PC-9 (cell line): ENCODE measurements at regions not wholly inside any gene's neighbourhood (a gene's known extent, or its start where the extent isn't known, plus 50 kb on each side); places are given as distances from the start of the nearest gene placed in this dataset.

Source experiments
- EZH2 ChIP-seq: fragments of 200-600 bp; sonication (generic); IDR thresholded peaks from 2 replicates; pipeline ENCODE4 v1.8.0; 2017; ENCODE audit warnings: antibody characterized with exemption, low read depth
- TF ChIP-seq, protein P1 (sequence below): fragments of 200-600 bp; sonication (generic); conservative IDR thresholded peaks from 2 replicates; pipeline ENCODE4 v1.6.1; 2017; ENCODE audit warnings: mixed run types, antibody characterized with exemption, mild to moderate bottlenecking, moderate library complexity

DNA sequence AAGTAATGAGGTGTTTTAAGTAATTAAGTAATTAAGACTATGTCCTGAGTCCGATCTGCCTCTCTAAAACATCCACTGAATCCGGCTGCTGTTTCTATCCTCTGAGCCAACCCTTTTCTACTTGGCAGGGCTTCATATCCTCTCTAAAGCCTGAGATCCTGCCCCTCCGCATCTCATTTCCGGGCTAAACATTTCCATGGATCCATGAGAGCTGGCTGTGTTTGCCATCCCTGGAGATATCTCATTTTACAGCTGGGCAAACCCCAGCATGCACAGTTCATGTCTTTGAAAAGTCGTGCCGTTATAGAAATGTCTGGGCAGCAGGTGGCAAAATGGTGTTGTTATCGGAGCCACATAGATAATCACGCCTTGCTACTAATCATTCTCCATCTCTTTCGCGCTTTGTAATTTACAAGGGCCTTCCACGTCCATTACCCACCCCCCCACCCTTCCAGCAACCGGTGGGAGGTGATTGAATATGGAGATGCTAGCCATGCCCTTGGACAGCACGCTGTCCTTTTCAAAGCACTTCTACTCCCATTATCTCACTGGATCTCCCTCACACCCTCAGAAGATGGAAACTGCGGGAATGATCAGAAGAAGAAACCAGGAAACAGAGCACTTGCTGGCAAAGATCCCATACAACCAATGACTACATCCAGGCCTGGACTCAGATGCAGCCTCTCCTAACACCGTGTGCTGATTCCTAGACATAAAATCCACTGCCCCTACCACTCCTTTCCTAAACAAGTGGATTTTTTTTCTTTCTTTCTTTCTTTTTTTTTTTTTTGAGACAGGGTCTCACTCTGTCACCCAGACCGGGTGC lies 1189.2 kb downstream of the TYW1 start:
- no peak for TF ChIP-seq EZH2
- TF ChIP-seq, protein P1, sequence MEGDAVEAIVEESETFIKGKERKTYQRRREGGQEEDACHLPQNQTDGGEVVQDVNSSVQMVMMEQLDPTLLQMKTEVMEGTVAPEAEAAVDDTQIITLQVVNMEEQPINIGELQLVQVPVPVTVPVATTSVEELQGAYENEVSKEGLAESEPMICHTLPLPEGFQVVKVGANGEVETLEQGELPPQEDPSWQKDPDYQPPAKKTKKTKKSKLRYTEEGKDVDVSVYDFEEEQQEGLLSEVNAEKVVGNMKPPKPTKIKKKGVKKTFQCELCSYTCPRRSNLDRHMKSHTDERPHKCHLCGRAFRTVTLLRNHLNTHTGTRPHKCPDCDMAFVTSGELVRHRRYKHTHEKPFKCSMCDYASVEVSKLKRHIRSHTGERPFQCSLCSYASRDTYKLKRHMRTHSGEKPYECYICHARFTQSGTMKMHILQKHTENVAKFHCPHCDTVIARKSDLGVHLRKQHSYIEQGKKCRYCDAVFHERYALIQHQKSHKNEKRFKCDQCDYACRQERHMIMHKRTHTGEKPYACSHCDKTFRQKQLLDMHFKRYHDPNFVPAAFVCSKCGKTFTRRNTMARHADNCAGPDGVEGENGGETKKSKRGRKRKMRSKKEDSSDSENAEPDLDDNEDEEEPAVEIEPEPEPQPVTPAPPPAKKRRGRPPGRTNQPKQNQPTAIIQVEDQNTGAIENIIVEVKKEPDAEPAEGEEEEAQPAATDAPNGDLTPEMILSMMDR, result no peak
